ENCODE measurements at regions not wholly inside any gene's neighbourhood (a gene's known extent, or its start where the extent isn't known, plus 50 kb on each side); places are given as distances from the start of the nearest gene placed in this dataset.
A peak's percentile ranks its signal among the peaks of the same experiment; 100 is the strongest.
"Not testable (repeated sequence)": the region's sequence is repeated elsewhere in the genome, so short reads cannot be mapped to it uniquely, and the experiment has no call there.

GRCh38 chr13:40345149-40345514 is 321.3 kb downstream of the FOXO1 start:
- H3K9me3 ChIP-seq (ENCODE audit: control insufficient read depth, insufficient read depth, low read length) = no peaks in the 10 kb centered on the region; the same call in 1 of the 2 replicates
- peaks cover 37% of the 10 kb centered on the region for H3K4me1 ChIP-seq (ENCODE audit: insufficient read depth, low read length)

GRCh38 chr13:40345654-40346372 is 320.6 kb downstream of the FOXO1 start:
- Histone ChIP-seq H3K9me3 (ENCODE audit: control insufficient read depth, insufficient read depth, low read length) (no peaks in the 10 kb centered on the region; the same call in 1 of the 2 replicates), H3K36me3 (ENCODE audit: insufficient read depth, low read length) (no peaks in the 10 kb centered on the region), H3K4me1 (ENCODE audit: insufficient read depth, low read length) (peaks cover 30% of the 10 kb centered on the region), H3K9ac (ENCODE audit: low read depth, low read length) (no peak overlapping the region)

More at GRCh38 chr13:40345149-40345514, 321.3 kb downstream of the FOXO1 start:
- no peaks in the 10 kb centered on the region for H3K36me3 ChIP-seq (ENCODE audit: insufficient read depth, low read length)
- no peak overlapping the region for H3K9ac ChIP-seq (ENCODE audit: low read depth, low read length)

GRCh38 chr13:40346592-40346991 is 319.8 kb downstream of the FOXO1 start:
- H3K36me3 ChIP-seq (ENCODE audit: insufficient read depth, low read length) = no peaks in the 10 kb centered on the region
- no peak overlapping the region for H3K9ac ChIP-seq (ENCODE audit: low read depth, low read length)
- peaks cover 25% of the 10 kb centered on the region for H3K4me1 ChIP-seq (ENCODE audit: insufficient read depth, low read length)
- H3K9me3 ChIP-seq (ENCODE audit: control insufficient read depth, insufficient read depth, low read length) = no peaks in the 10 kb centered on the region; the same call in 1 of the 2 replicates

- H3K36me3 ChIP-seq (ENCODE audit: insufficient read depth, low read length) = no peaks in the 10 kb centered on the region
- peaks cover 23% of the 10 kb centered on the region for H3K4me1 ChIP-seq (ENCODE audit: insufficient read depth, low read length)
- no peak overlapping the region for H3K9ac ChIP-seq (ENCODE audit: low read depth, low read length)
- H3K9me3 ChIP-seq (ENCODE audit: control insufficient read depth, insufficient read depth, low read length) = no peaks in the 10 kb centered on the region
Measured at GRCh38 chr13:40348096-40348679, 318.3 kb downstream of the FOXO1 start.

GRCh38 chr13:40350283-40350992 is 316.0 kb downstream of the FOXO1 start:
- H3K4me1 ChIP-seq (ENCODE audit: insufficient read depth, low read length) = peaks cover 13% of the 10 kb centered on the region; the same call in 1 of the 2 replicates
- no peak overlapping the region for H3K9ac ChIP-seq (ENCODE audit: low read depth, low read length)
- H3K36me3 ChIP-seq (ENCODE audit: insufficient read depth, low read length) = no peaks in the 10 kb centered on the region
- H3K9me3 ChIP-seq (ENCODE audit: control insufficient read depth, insufficient read depth, low read length) = no peaks in the 10 kb centered on the region

- peaks cover 10% of the 10 kb centered on the region; the same call in 1 of the 2 replicates for H3K4me1 ChIP-seq (ENCODE audit: insufficient read depth, low read length)
- H3K9ac ChIP-seq (ENCODE audit: low read depth, low read length) = no peak overlapping the region
- no peaks in the 10 kb centered on the region for H3K9me3 ChIP-seq (ENCODE audit: control insufficient read depth, insufficient read depth, low read length)
- H3K36me3 ChIP-seq (ENCODE audit: insufficient read depth, low read length) = no peaks in the 10 kb centered on the region
Measured at GRCh38 chr13:40351537-40352379, 314.7 kb downstream of the FOXO1 start.

- Histone ChIP-seq H3K9ac (ENCODE audit: low read depth, low read length) (no peak overlapping the region), H3K36me3 (ENCODE audit: insufficient read depth, low read length) (no peaks in the 10 kb centered on the region), H3K9me3 (ENCODE audit: control insufficient read depth, insufficient read depth, low read length) (no peaks in the 10 kb centered on the region), H3K4me1 (ENCODE audit: insufficient read depth, low read length) (peaks cover 10% of the 10 kb centered on the region; the same call in 1 of the 2 replicates)
Measured at GRCh38 chr13:40352380-40352778, 314.1 kb downstream of the FOXO1 start.

GRCh38 chr13:40352802-40353562 is 313.5 kb downstream of the FOXO1 start:
- Histone ChIP-seq H3K36me3 (ENCODE audit: insufficient read depth, low read length) (no peaks in the 10 kb centered on the region), H3K9ac (ENCODE audit: low read depth, low read length) (no peak overlapping the region), H3K9me3 (ENCODE audit: control insufficient read depth, insufficient read depth, low read length) (no peaks in the 10 kb centered on the region), H3K4me1 (ENCODE audit: insufficient read depth, low read length) (peaks cover 7% of the 10 kb centered on the region; the same call in 1 of the 2 replicates)

GRCh38 chr13:40355126-40355724 is 311.2 kb downstream of the FOXO1 start:
- H3K4me1 ChIP-seq (ENCODE audit: insufficient read depth, low read length) = no peaks in the 10 kb centered on the region; the same call in 1 of the 2 replicates
- H3K36me3 ChIP-seq (ENCODE audit: insufficient read depth, low read length) = no peaks in the 10 kb centered on the region
- H3K9ac ChIP-seq (ENCODE audit: low read depth, low read length) = no peak overlapping the region
- H3K9me3 ChIP-seq (ENCODE audit: control insufficient read depth, insufficient read depth, low read length) = no peaks in the 10 kb centered on the region

GRCh38 chr13:40356011-40356410 is 310.4 kb downstream of the FOXO1 start:
- Histone ChIP-seq H3K9me3 (ENCODE audit: control insufficient read depth, insufficient read depth, low read length) (no peaks in the 10 kb centered on the region), H3K9ac (ENCODE audit: low read depth, low read length) (no peak overlapping the region; the same call in 1 of the 2 replicates), H3K36me3 (ENCODE audit: insufficient read depth, low read length) (no peaks in the 10 kb centered on the region), H3K4me1 (ENCODE audit: insufficient read depth, low read length) (no peaks in the 10 kb centered on the region; the same call in 1 of the 2 replicates)

- H3K4me1 ChIP-seq (ENCODE audit: insufficient read depth, low read length); H3K9me3 ChIP-seq (ENCODE audit: control insufficient read depth, insufficient read depth, low read length); H3K36me3 ChIP-seq (ENCODE audit: insufficient read depth, low read length): not testable (repeated sequence)
- H3K9ac ChIP-seq (ENCODE audit: low read depth, low read length) = peak overlapping the region; percentile 57; the same call in 1 of the 2 replicates
Measured at GRCh38 chr13:40356458-40356857, 310.0 kb downstream of the FOXO1 start.

- no peak overlapping the region for H3K9ac ChIP-seq (ENCODE audit: low read depth, low read length)
- no peaks in the 10 kb centered on the region for H3K4me1 ChIP-seq (ENCODE audit: insufficient read depth, low read length)
- H3K36me3 ChIP-seq (ENCODE audit: insufficient read depth, low read length) = no peaks in the 10 kb centered on the region
- H3K9me3 ChIP-seq (ENCODE audit: control insufficient read depth, insufficient read depth, low read length) = no peaks in the 10 kb centered on the region
Measured at GRCh38 chr13:40362502-40362901, 303.9 kb downstream of the FOXO1 start.

- Histone ChIP-seq H3K36me3 (ENCODE audit: insufficient read depth, low read length) (no peaks in the 10 kb centered on the region), H3K4me1 (ENCODE audit: insufficient read depth, low read length) (no peaks in the 10 kb centered on the region), H3K9ac (ENCODE audit: low read depth, low read length) (no peak overlapping the region), H3K9me3 (ENCODE audit: control insufficient read depth, insufficient read depth, low read length) (no peaks in the 10 kb centered on the region)
Measured at GRCh38 chr13:40363653-40364052, 302.8 kb downstream of the FOXO1 start.

Measured in ES-I3 (cell line).